Stimulated activated naive CD4-positive, alpha-beta T cell (primary cell): ENCODE measurements at regions not wholly inside any gene's neighbourhood (a gene's known extent, or its start where the extent isn't known, plus 50 kb on each side); places are given as distances from the start of the nearest gene placed in this dataset.

Experiments used
- DNase-seq, 6 experiments: peaks; one replicate each; lab custom pipeline; 2025; lab: John Stamatoyannopoulos, UW

DNA sequence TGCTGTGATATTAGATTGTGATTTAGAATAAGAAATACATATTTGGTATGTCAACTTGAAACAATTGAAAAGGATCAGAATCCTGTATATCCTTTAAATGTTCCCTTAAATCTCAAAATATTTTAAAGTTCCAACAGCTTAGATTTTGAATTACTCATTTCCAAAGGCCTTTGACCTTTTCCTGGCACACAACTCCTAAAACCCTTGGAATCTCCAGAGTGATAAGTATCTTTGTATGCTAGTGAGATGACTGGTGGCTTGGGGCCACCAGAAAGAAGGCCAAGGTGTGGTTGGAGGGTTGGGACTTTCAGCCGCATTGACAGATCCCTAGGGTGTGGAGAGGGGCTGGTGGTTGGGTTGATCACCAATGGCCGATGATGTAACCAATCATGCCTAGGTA lies 104.7 kb downstream of the YIPF5 start:
- DNase-seq = no peak

DNA sequence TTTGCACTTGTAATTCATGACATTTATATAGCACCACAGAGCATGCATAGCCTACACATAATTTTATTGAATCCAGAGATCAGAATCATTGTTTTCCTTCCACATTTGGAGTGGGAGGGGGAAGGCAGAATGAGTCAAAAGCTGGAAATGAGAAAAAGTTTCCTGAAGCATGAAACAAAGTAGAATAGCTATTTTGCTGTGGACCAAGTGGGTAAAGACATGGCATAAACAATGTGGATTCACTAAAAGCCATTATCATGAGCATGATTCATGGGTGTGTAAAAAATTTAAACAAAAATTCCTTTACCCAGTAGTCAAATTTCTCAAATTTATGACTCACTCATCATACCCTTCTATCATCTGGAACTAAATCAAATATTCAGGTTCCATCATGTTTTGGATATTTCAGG lies 97.9 kb downstream of the YIPF5 start:
- DNase-seq = no peak

- DNase-seq = no peak
Measured at GRCh38 chr5:144076521-144077083, 93.9 kb downstream of the YIPF5 start.

- DNase-seq = no peak
Measured at GRCh38 chr5:144083185-144083584, 87.3 kb downstream of the YIPF5 start.

DNA sequence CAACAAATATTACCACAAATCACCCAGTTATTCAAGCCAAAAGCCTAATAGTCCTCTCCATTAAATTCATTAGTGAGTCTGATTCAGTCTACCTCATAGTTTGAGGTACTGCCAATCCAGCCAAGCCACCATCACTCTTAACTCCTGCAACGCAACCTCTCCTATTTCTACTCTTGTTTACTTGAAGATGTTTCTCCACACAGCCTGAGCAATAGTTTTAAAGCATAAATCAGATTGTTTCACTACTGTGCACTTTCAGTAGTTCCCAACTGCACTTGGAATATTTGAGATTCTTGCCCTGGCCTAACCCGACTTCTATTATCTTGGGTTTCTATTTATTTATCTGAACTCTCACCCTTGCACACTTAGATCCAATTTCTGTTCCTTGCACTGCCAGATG lies 85.5 kb downstream of the YIPF5 start:
- no peak for DNase-seq

DNA sequence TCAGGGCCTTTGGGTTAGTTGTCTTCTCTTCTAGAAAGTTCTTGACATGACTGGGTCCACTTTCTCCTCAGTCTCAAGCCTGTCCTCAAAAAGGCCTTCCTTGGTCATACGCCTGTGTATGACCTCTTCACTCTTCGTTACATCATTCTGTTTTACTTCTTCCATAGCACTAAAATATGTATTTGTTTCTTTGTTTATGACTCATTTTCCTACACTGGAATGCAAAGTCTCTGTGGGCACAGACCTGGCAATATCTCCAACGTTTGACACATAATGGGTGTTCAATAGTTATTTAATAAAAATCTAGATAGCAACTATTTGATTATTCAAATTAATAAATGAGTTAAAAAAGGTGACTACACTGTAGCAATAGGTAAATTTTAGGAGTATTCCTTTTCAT lies 85.1 kb downstream of the YIPF5 start:
- DNase-seq = no peak

DNA sequence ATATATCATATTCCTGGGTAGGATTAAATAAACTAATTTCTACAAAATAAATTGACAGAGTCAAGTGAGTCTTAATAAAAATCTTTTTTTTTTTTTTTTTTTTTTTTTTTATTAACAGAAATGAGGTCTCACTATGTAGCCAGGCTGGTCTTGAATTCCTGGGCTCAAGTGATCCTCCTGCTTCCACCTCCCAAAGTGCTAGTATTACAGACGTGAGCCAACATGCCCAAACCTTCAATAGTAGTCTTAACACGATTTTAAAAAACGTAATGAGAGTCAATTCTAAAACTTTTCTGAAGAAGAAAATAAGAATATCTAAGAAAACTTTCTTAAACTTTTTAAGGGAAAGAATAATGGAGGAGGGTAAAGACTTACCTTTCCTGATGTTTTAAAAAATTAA lies 84.2 kb downstream of the YIPF5 start:
- no peak for DNase-seq

- no peak for DNase-seq
Measured at GRCh38 chr5:144087576-144087975, 82.9 kb downstream of the YIPF5 start.

DNA sequence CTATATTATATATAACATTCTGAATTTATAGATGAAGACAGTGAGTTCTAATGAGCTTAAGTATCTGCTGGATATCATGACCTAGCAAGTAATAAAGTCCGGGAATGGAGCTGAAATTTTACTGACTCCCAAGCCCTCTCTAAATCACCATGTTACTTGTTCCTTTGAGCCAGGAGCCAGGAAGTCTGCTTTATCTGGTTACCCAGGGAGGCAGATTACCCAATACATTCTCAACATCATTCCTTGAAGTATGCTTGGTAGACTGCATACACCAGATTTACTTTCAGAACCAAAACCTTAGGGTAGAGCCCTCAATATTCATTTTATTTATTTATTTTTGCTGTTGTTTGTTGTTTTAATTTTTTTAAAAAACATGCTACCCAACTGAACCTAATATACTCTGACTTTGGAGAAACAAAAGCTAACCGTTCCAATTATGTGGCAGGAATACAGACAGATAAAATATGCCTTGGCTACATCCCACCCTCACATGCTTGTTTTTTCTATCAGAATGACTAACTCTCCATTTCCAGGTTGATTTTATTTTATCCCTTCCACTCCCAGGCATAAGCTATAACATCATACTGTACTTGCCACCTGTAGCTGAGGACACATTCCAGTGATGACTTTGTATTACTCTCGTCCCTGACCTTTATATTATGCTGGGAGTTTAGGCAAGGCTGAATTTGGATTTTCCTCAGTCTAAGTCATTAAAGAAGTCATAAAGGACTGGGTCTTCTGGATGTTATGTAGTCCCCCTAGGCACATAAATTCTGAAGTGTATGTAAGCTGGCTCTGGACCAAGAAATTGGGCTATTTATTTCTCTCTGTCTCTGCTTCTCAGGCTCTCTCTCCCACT lies 82.0 kb downstream of the YIPF5 start:
- DNase-seq = no peak

GRCh38 chr5:144089401-144090021 lies 80.9 kb downstream of the YIPF5 start:
- no peak for DNase-seq

- no peak for DNase-seq
Measured at GRCh38 chr5:144092508-144092907, 78.0 kb downstream of the YIPF5 start.

DNA sequence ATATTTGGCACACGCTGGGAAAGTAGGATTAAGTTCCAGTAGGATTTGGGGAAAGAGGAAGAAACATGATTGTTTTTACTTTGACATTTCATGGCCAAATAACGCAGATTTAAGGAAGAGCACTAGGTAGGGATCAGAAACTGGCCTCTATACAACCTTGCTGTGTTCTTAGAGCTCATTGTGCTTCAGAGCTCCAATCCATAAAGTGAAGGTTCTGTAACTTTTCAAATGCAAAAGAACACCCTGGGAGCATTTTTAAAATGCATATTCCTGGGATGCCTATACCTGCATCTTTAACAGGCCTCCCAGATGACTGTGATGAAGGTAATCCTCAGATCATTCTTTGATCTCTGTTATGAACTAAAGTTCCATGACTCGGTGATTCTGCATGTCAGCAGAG lies 77.1 kb downstream of the YIPF5 start:
- DNase-seq = no peak

- DNase-seq = no peak
Measured at GRCh38 chr5:144093868-144094267, 76.6 kb downstream of the YIPF5 start.

GRCh38 chr5:144100702-144101101 lies 69.8 kb downstream of the YIPF5 start:
- no peak for DNase-seq

DNA sequence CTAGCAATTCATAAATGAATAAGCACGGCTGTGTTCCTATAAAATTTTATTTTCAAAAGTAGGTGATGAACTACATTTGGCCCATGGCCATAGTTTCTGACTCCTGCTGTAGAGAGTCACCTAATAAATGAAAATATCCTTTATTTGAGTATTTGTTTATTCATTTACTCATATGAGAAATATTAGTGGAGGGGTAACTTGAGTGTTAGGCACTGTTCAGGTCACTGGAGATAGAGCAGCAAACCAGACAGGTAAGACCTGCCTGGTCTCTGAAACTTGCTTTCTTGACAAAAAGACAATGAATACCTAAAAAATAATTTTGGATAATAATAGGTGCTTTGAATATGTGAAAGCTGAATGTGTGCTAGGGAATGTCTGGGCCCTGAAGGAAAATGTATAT lies 68.8 kb downstream of the YIPF5 start:
- DNase-seq = no peak

GRCh38 chr5:144102361-144102760 lies 68.1 kb downstream of the YIPF5 start:
- no peak for DNase-seq

GRCh38 chr5:144102979-144103378 lies 67.5 kb downstream of the YIPF5 start:
- no peak for DNase-seq

DNA sequence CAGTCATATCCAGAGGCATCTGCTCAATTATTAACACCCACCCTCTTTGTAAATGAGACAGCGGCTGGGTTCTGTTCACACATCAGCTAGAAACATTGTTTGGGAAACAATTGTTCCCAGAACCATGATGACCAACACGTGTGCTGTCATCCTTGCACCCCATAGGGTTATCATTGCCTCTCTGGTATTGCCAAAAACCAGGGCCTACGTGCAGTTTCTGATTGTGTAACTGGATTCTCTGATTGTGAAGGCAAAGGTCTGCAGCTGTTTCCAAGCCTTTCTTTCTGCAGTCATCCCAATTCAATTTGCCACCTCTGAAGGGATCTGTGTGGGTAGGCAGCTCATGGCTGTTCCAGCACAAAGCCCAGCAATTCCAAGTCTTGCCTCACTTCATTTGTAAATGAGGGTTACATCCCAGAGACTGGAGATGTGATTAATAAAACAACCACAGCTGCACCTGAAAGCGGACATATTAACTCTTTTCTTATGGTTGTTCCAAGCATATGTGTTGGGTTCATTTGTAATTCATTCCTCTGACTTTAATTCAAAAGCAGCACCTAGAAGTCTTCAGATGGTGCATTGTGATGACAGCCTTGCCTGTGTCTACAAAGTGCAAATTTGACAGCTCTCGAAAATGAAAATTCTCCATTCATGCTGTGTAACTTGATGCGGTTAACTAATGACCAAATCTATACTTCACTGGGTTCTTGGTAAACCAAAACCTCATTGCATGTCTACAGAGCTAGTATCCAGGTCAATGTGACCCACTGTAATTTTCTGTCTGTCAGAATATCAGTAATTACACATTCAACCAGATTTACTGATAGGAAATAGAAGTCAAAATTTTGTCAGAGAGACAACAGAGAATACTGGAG lies 66.6 kb downstream of the YIPF5 start:
- DNase-seq = no peak

- DNase-seq = no peak
Measured at GRCh38 chr5:144105371-144105770, 65.1 kb downstream of the YIPF5 start.

DNA sequence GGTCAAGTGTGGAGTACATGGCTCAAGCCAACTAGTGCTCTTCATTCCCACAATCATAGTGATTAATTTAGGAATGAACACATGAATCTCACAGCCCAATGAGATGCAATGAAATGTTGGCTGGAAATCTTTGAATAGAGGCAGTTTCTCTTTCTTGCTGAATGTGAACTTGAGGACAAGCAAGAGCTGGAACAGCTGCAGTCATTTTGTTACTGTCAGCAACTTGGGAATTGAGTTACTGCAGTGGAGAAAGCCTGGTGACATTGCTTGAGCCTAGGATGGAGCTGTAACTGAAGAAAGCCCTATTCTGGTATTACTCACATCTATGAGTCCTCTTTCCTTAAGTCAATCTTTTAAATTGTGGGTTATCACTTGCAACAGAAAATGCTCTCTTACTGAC lies 62.3 kb downstream of the YIPF5 start:
- DNase-seq = no peak
